OCI-LY7 (cell line): ENCODE measurements at regions not wholly inside any gene's neighbourhood (a gene's known extent, or its start where the extent isn't known, plus 50 kb on each side); places are given as distances from the start of the nearest gene placed in this dataset.
A peak's percentile ranks its signal among the peaks of the same experiment; 100 is the strongest.

Experiments
- BruUV-seq: library from RNA; stranded (reverse); fragments of 400-500 nt; replicated peaks from 2 replicates; lab custom pipeline; 2021; lab: Mats Ljungman, UMichigan
- CTCF ChIA-PET: fragments of 300-600 bp; sonication (Branson Sonifier 250); formaldehyde crosslinking; loops from one replicate; lab custom pipeline; 2022; ENCODE audit warnings: antibody characterized with exemption; ENCODE audit not compliant: unreplicated experiment; lab: Charles Lee
- POLR2A ChIA-PET: fragments of 300-600 bp; sonication (Branson Sonifier 250); formaldehyde crosslinking; loops from one replicate; lab custom pipeline; 2022; ENCODE audit warnings: antibody characterized with exemption; lab: Charles Lee
- DNase-seq: peaks from one replicate; pipeline ENCODE4 v3.0.0-alpha.2; 2015; ENCODE audit warnings: low spot score
- H2AFZ ChIP-seq: fragments of 200-600 bp; sonication (generic), shearing (Covaris generic); 2 replicates; pipeline ENCODE4 v1.6.1; 2014; ENCODE audit warnings: mild to moderate bottlenecking, antibody characterized with exemption, low read length, moderate library complexity
- H3K27ac ChIP-seq: fragments of 200-600 bp; sonication (generic); 2 replicates; pipeline ENCODE4 v1.5.1; 2014; ENCODE audit warnings: mixed run types, low read depth, mild to moderate bottlenecking, moderate library complexity, low read length, inconsistent platforms; ENCODE audit not compliant: poor library complexity, severe bottlenecking
- H3K36me3 ChIP-seq: fragments of 200-600 bp; sonication (generic); 2 replicates; pipeline ENCODE4 v1.6.1; 2014; ENCODE audit warnings: mild to moderate bottlenecking, antibody characterized with exemption, low read length, moderate library complexity, mixed read lengths; ENCODE audit not compliant: insufficient read depth
- H3K4me1 ChIP-seq: fragments of 200-600 bp; sonication (generic); 2 replicates; pipeline ENCODE4 v1.5.1; 2014; ENCODE audit warnings: mild to moderate bottlenecking, low read length; ENCODE audit not compliant: insufficient read depth, poor library complexity, severe bottlenecking
- H3K4me2 ChIP-seq: fragments of 200-600 bp; sonication (generic); 2 replicates; pipeline ENCODE4 v1.6.1; 2014; ENCODE audit warnings: mild to moderate bottlenecking, low read length
- H3K4me3 ChIP-seq: fragments of 200-600 bp; sonication (generic); 2 replicates; pipeline ENCODE4 v1.5.1; 2014; ENCODE audit warnings: mild to moderate bottlenecking, low read depth, low read length; ENCODE audit not compliant: poor library complexity, severe bottlenecking
- H3K79me2 ChIP-seq: fragments of 200-600 bp; sonication (generic); 2 replicates; pipeline ENCODE4 v1.6.1; 2016; ENCODE audit warnings: low read depth, mild to moderate bottlenecking, low read length, moderate library complexity, mixed read lengths; ENCODE audit not compliant: insufficient read depth
- H3K9me2 ChIP-seq: fragments of 200-600 bp; sonication (generic); 2 replicates; pipeline ENCODE4 v1.6.1; 2016; ENCODE audit warnings: mild to moderate bottlenecking, low read length, mixed read lengths; ENCODE audit not compliant: insufficient read depth
- H3K9me3 ChIP-seq: fragments of 200-600 bp; sonication (generic); 2 replicates; pipeline ENCODE4 v1.6.1; 2014; ENCODE audit warnings: mild to moderate bottlenecking, mixed run types, low read length, mixed read lengths
- H4K20me1 ChIP-seq: fragments of 200-600 bp; sonication (generic); 2 replicates; pipeline ENCODE4 v1.6.1; 2014; ENCODE audit warnings: mild to moderate bottlenecking, antibody characterized with exemption, low read length, moderate library complexity, mixed read lengths; ENCODE audit not compliant: insufficient read depth
- CTCF ChIP-seq: fragments of 200-600 bp; sonication (generic); conservative IDR thresholded peaks from 2 replicates; pipeline ENCODE4 v1.5.1; 2014; ENCODE audit warnings: mild to moderate bottlenecking, antibody characterized with exemption, low read length, moderate library complexity, mixed read lengths
- EZH2phosphoT487 ChIP-seq: fragments of 200-600 bp; sonication (generic); IDR thresholded peaks from 2 replicates; pipeline ENCODE4 v1.6.1; 2018; ENCODE audit warnings: low read depth, borderline replicate concordance, mild to moderate bottlenecking, mixed run types, antibody characterized with exemption, low read length, moderate library complexity, mixed read lengths
- intact Hi-C: fragments of 100-400 bp; cut with micrococcal nuclease; formaldehyde crosslinking; loops from one replicate; pipeline ENCODE4 v1.10.0; 2022; ENCODE audit not compliant: unreplicated experiment

GRCh38 chr10:58952747-58953466, 223.5 kb upstream of the PHYHIPL start:
- intact Hi-C loops = loop anchor here (1.0 to 5.0 kb wide), 3 partner anchors 228 to 674 kb away; no protein-coding TSS in a partner anchor
- Histone ChIP-seq H3K9me3 (no peaks in the 10 kb centered on the region), H3K36me3 (no peaks in the 10 kb centered on the region), H4K20me1 (no peaks in the 10 kb centered on the region), H3K9me2 (no peaks in the 10 kb centered on the region), H3K4me2 (no peak overlapping the region), H3K79me2 (no peaks in the 10 kb centered on the region), H3K4me1 (no peaks in the 10 kb centered on the region), H2AFZ (no peak overlapping the region), H3K27ac (no peak overlapping the region), H3K4me3 (no peak overlapping the region)
- POLR2A ChIA-PET = interaction anchor here (0.7 kb wide), 1 partner anchor 99 kb away, joined by 3 read pairs; no protein-coding TSS in a partner anchor
- BruUV-seq = no TSS peak
- CTCF ChIA-PET = no interaction called here
- no peak for TF ChIP-seq EZH2phosphoT487
- peak; percentile 88 for TF ChIP-seq CTCF
- DNase-seq = peak; percentile 31

GRCh38 chr10:58954178-58954577, 222.3 kb upstream of the PHYHIPL start:
- BruUV-seq = no TSS peak
- ChIA-PET CTCF (interaction anchor here (0.6 kb wide), 1 partner anchor 108 kb away, joined by 3 read pairs; no protein-coding TSS in a partner anchor), POLR2A (interaction anchor here (2.6 kb wide), 1 partner anchor 14 kb away, joined by 7 read pairs; no protein-coding TSS in a partner anchor)
- H3K4me3 ChIP-seq = no peak overlapping the region
- H4K20me1 ChIP-seq = no peaks in the 10 kb centered on the region
- no peak overlapping the region for H3K4me2 ChIP-seq
- no peak for DNase-seq
- no peak overlapping the region for H2AFZ ChIP-seq
- TF ChIP-seq EZH2phosphoT487 = no peak
- TF ChIP-seq CTCF = no peak
- no peaks in the 10 kb centered on the region for H3K36me3 ChIP-seq
- H3K27ac ChIP-seq = no peak overlapping the region
- H3K9me2 ChIP-seq = no peaks in the 10 kb centered on the region
- no peaks in the 10 kb centered on the region for H3K79me2 ChIP-seq
- intact Hi-C loops = loop anchor here (5.0 kb wide), 1 partner anchor 673 kb away; no protein-coding TSS in a partner anchor
- no peaks in the 10 kb centered on the region for H3K4me1 ChIP-seq
- no peaks in the 10 kb centered on the region for H3K9me3 ChIP-seq

- intact Hi-C loops = no loop called here
- Histone ChIP-seq H4K20me1 (no peaks in the 10 kb centered on the region), H3K27ac (no peak overlapping the region), H3K4me3 (no peak overlapping the region), H3K4me1 (no peaks in the 10 kb centered on the region), H3K9me2 (no peaks in the 10 kb centered on the region), H3K79me2 (no peaks in the 10 kb centered on the region), H3K4me2 (no peak overlapping the region), H2AFZ (no peak overlapping the region), H3K9me3 (no peaks in the 10 kb centered on the region), H3K36me3 (no peaks in the 10 kb centered on the region)
- ChIA-PET CTCF (no interaction called here), POLR2A (interaction anchor here (1.2 to 2.6 kb wide), 2 partner anchors 9 to 13 kb away, joined by 4 to 7 read pairs; no protein-coding TSS in a partner anchor)
- DNase-seq = no peak
- TF ChIP-seq EZH2phosphoT487 (no peak), CTCF (no peak)
- BruUV-seq = no TSS peak
These were observed 220.8 kb upstream of the PHYHIPL start for GRCh38 chr10:58955615-58956014.
